HG03378 (cell line): ENCODE measurements at regions not wholly inside any gene's neighbourhood (a gene's known extent, or its start where the extent isn't known, plus 50 kb on each side); places are given as distances from the start of the nearest gene placed in this dataset.

Experiments used
- ATAC-seq: cut with Tn5 transposase; IDR thresholded peaks from one replicate; pipeline ENCODE4 v1.9.1; 2021; ENCODE audit warnings: mild to moderate bottlenecking, moderate library complexity; ENCODE audit not compliant: unreplicated experiment

- ATAC-seq: no peak
These were observed 69.0 kb upstream of the ASAP2 start for GRCh38 chr2:9137379-9138150.

- no peak for ATAC-seq
These were observed 70.6 kb upstream of the ASAP2 start for GRCh38 chr2:9135822-9136558.

GRCh38 chr2:9127316-9127715 lies 79.3 kb upstream of the ASAP2 start:
- ATAC-seq: no peak

GRCh38 chr2:9126540-9126939 lies 80.1 kb upstream of the ASAP2 start:
- ATAC-seq: no peak

- ATAC-seq: no peak
These were observed 82.3 kb upstream of the ASAP2 start for GRCh38 chr2:9124231-9124741.

- no peak for ATAC-seq
These were observed 83.5 kb upstream of the ASAP2 start for GRCh38 chr2:9123069-9123468.

- no peak for ATAC-seq
These were observed 84.2 kb upstream of the ASAP2 start for GRCh38 chr2:9122367-9122766.

- no peak for ATAC-seq
These were observed 88.1 kb upstream of the ASAP2 start for GRCh38 chr2:9118383-9118960.

GRCh38 chr2:9115229-9115628 lies 91.4 kb upstream of the ASAP2 start:
- ATAC-seq: no peak

GRCh38 chr2:9114458-9114857 lies 92.2 kb upstream of the ASAP2 start:
- no peak for ATAC-seq

GRCh38 chr2:9113916-9114315 lies 92.7 kb upstream of the ASAP2 start:
- ATAC-seq: no peak

- ATAC-seq: no peak
These were observed 93.3 kb upstream of the ASAP2 start for GRCh38 chr2:9113262-9113661.

- ATAC-seq: no peak
These were observed 94.4 kb upstream of the ASAP2 start for GRCh38 chr2:9112079-9112721.

- no peak for ATAC-seq
These were observed 95.6 kb upstream of the ASAP2 start for GRCh38 chr2:9110893-9111569.

GRCh38 chr2:9110346-9110884 lies 96.2 kb upstream of the ASAP2 start:
- ATAC-seq: no peak

- no peak for ATAC-seq
These were observed 96.7 kb upstream of the ASAP2 start for GRCh38 chr2:9109871-9110270.

- ATAC-seq: no peak
These were observed 98.2 kb upstream of the ASAP2 start for GRCh38 chr2:9108210-9108967.

GRCh38 chr2:9107168-9108025 lies 99.2 kb upstream of the ASAP2 start:
- ATAC-seq: no peak
